ENCODE measurements at regions not wholly inside any gene's neighbourhood (a gene's known extent, or its start where the extent isn't known, plus 50 kb on each side); places are given as distances from the start of the nearest gene placed in this dataset.
A peak's percentile ranks its signal among the peaks of the same experiment; 100 is the strongest.

- no peak for DNase-seq (ENCODE audit: low read depth)
- H3K4me3 ChIP-seq (ENCODE audit: low read depth, low read length), result no peak overlapping the region
- TF ChIP-seq CTCF (conservative IDR thresholded peaks at IDR 0.05; ENCODE audit: low read depth, low read length), result no peak
Observed at GRCh38 chr11:97234016-97234415, 844.2 kb downstream of the JRKL start.

GRCh38 chr11:97237151-97237550, 847.3 kb downstream of the JRKL start:
- no peak for TF ChIP-seq CTCF (conservative IDR thresholded peaks at IDR 0.05; ENCODE audit: low read depth, low read length)
- H3K4me3 ChIP-seq (ENCODE audit: low read depth, low read length), result no peak overlapping the region
- no peak for DNase-seq (ENCODE audit: low read depth)

- no peak for TF ChIP-seq CTCF (conservative IDR thresholded peaks at IDR 0.05; ENCODE audit: low read depth, low read length)
- H3K4me3 ChIP-seq (ENCODE audit: low read depth, low read length), result no peak overlapping the region
- no peak for DNase-seq (ENCODE audit: low read depth)
Observed at GRCh38 chr11:97247601-97248000, 857.8 kb downstream of the JRKL start.

GRCh38 chr11:97254790-97255189, 865.0 kb downstream of the JRKL start:
- DNase-seq (ENCODE audit: low read depth), result no peak
- TF ChIP-seq CTCF (conservative IDR thresholded peaks at IDR 0.05; ENCODE audit: low read depth, low read length), result no peak
- H3K4me3 ChIP-seq (ENCODE audit: low read depth, low read length), result no peak overlapping the region

GRCh38 chr11:97259434-97259833, 869.6 kb downstream of the JRKL start:
- no peak for TF ChIP-seq CTCF (conservative IDR thresholded peaks at IDR 0.05; ENCODE audit: low read depth, low read length)

GRCh38 chr11:97259884-97260283, 870.1 kb downstream of the JRKL start:
- DNase-seq (ENCODE audit: low read depth), result peak; percentile 1
- TF ChIP-seq CTCF (conservative IDR thresholded peaks at IDR 0.05; ENCODE audit: low read depth, low read length), result no peak
- H3K4me3 ChIP-seq (ENCODE audit: low read depth, low read length), result no peak overlapping the region

More at GRCh38 chr11:97259434-97259833, 869.6 kb downstream of the JRKL start:
- no peak overlapping the region for H3K4me3 ChIP-seq (ENCODE audit: low read depth, low read length)
- no peak for DNase-seq (ENCODE audit: low read depth)

GRCh38 chr11:97263183-97263858, 873.5 kb downstream of the JRKL start:
- no peak for TF ChIP-seq CTCF (conservative IDR thresholded peaks at IDR 0.05; ENCODE audit: low read depth, low read length)
- DNase-seq (ENCODE audit: low read depth), result no peak
- no peak overlapping the region for H3K4me3 ChIP-seq (ENCODE audit: low read depth, low read length)
